Mesendoderm (in vitro differentiated cells): ENCODE measurements at regions not wholly inside any gene's neighbourhood (a gene's known extent, or its start where the extent isn't known, plus 50 kb on each side); places are given as distances from the start of the nearest gene placed in this dataset.
A peak's percentile ranks its signal among the peaks of the same experiment; 100 is the strongest.

Source experiments
- DNase-seq: peaks from one replicate; pipeline ENCODE4 v3.0.0; 2013
- H2AK5ac ChIP-seq: 2 replicates; pipeline ENCODE4 v1.6.1; 2013; ENCODE audit warnings: low read length, inconsistent platforms
- H2BK120ac ChIP-seq: 2 replicates; pipeline ENCODE4 v1.6.1; 2013; ENCODE audit warnings: low read depth, mild to moderate bottlenecking, low read length, moderate library complexity, mixed read lengths
- H2BK15ac ChIP-seq: replicated peaks from 2 replicates; pipeline ENCODE4 v1.6.1; 2013; ENCODE audit warnings: low read depth, mild to moderate bottlenecking, moderate library complexity
- H2BK5ac ChIP-seq: 2 replicates; pipeline ENCODE4 v1.6.1; 2013; ENCODE audit warnings: low read length, inconsistent platforms
- H3K18ac ChIP-seq: 2 replicates; pipeline ENCODE4 v1.6.1; 2013; ENCODE audit warnings: mild to moderate bottlenecking, low read length, mixed read lengths
- H3K23ac ChIP-seq: one replicate; pipeline ENCODE4 v1.6.1; 2013; ENCODE audit warnings: low read length
- H3K27ac ChIP-seq: 2 replicates; pipeline ENCODE4 v1.5.1; 2013; ENCODE audit warnings: low read depth, mild to moderate bottlenecking, inconsistent platforms, low read length, moderate library complexity
- H3K27me3 ChIP-seq: 2 replicates; pipeline ENCODE4 v1.6.1; 2013; ENCODE audit warnings: low read length, control low read depth, mild to moderate bottlenecking, inconsistent platforms; ENCODE audit not compliant: insufficient read depth, poor library complexity
- H3K36me3 ChIP-seq: 2 replicates; pipeline ENCODE4 v1.6.1; 2013; ENCODE audit warnings: low read length, inconsistent platforms; ENCODE audit not compliant: control insufficient read depth, insufficient read depth
- H3K4ac ChIP-seq: one replicate; pipeline ENCODE4 v1.6.1; 2013; ENCODE audit warnings: low read depth, mild to moderate bottlenecking, low read length, moderate library complexity
- H3K4me1 ChIP-seq: 2 replicates; pipeline ENCODE4 v1.6.1; 2013; ENCODE audit warnings: low read depth, low read length, inconsistent platforms; ENCODE audit not compliant: control insufficient read depth
- H3K4me2 ChIP-seq: 2 replicates; pipeline ENCODE4 v1.6.1; 2013; ENCODE audit warnings: low read length
- H3K4me3 ChIP-seq: 2 replicates; pipeline ENCODE4 v1.5.1; 2013; ENCODE audit warnings: mild to moderate bottlenecking, low read length
- H3K56ac ChIP-seq: one replicate; pipeline ENCODE4 v1.6.1; 2013; ENCODE audit warnings: low read length
- H3K79me1 ChIP-seq: 2 replicates; pipeline ENCODE4 v1.6.1; 2013; ENCODE audit warnings: low read length, inconsistent platforms
- H3K79me2 ChIP-seq: 2 replicates; pipeline ENCODE4 v1.6.1; 2013; ENCODE audit warnings: mild to moderate bottlenecking, low read length; ENCODE audit not compliant: control insufficient read depth, insufficient read depth
- H3K9ac ChIP-seq: 2 replicates; pipeline ENCODE4 v1.6.1; 2013; ENCODE audit warnings: low read length, inconsistent platforms
- H4K5ac ChIP-seq: one replicate; pipeline ENCODE4 v1.6.1; 2013; ENCODE audit warnings: low read length
- H4K8ac ChIP-seq: one replicate; pipeline ENCODE4 v1.6.1; 2013; ENCODE audit warnings: low read depth, mild to moderate bottlenecking, control low read depth, low read length, moderate library complexity
- WGBS: extraction: QIAGEN DNeasy Blood & Tissue Kit; methylation state at CpG from one replicate; pipeline ENCODE4 v1.1.7; 2013; ENCODE audit warnings: low lambda C conversion rate, missing lambda C conversion rate; ENCODE audit not compliant: insufficient coverage; ENCODE audit errors: extremely low coverage; 5-methylcytosine and 5-hydroxymethylcytosine counted together

GRCh38 chr10:61612450-61612849, 50.3 kb upstream of the CABCOCO1 start:
- Histone ChIP-seq H3K56ac (no peak overlapping the region), H3K27me3 (no peaks in the 10 kb centered on the region), H2BK5ac (no peak overlapping the region), H2AK5ac (no peak overlapping the region), H3K36me3 (no peaks in the 10 kb centered on the region), H3K18ac (no peak overlapping the region), H3K79me1 (no peaks in the 10 kb centered on the region), H3K4me3 (no peak overlapping the region), H3K27ac (no peak overlapping the region), H4K5ac (no peak overlapping the region), H2BK15ac (no peak overlapping the region), H3K79me2 (no peaks in the 10 kb centered on the region), H4K8ac (no peak overlapping the region), H3K4me2 (no peak overlapping the region), H3K9ac (no peak overlapping the region), H2BK120ac (no peak overlapping the region), H3K4me1 (no peaks in the 10 kb centered on the region), H3K4ac (no peak overlapping the region), H3K23ac (no peak overlapping the region)
- no CpG with 5 or more reads among the region's 3 CpGs for WGBS
- no peak for DNase-seq

- Histone ChIP-seq H3K56ac (no peak overlapping the region), H3K36me3 (no peaks in the 10 kb centered on the region), H3K4me1 (no peaks in the 10 kb centered on the region), H3K79me2 (no peaks in the 10 kb centered on the region), H3K79me1 (no peaks in the 10 kb centered on the region), H3K4me2 (no peak overlapping the region), H3K4me3 (no peak overlapping the region), H2BK5ac (no peak overlapping the region), H3K18ac (no peak overlapping the region), H3K9ac (no peak overlapping the region), H2BK15ac (no peak overlapping the region), H3K27ac (no peak overlapping the region), H3K27me3 (no peaks in the 10 kb centered on the region), H4K5ac (no peak overlapping the region), H4K8ac (no peak overlapping the region), H3K4ac (no peak overlapping the region), H2BK120ac (no peak overlapping the region), H2AK5ac (no peak overlapping the region), H3K23ac (no peak overlapping the region)
- WGBS, result no CpG with 5 or more reads among the region's 2 CpGs
- DNase-seq, result no peak
These were observed 50.7 kb upstream of the CABCOCO1 start for GRCh38 chr10:61612009-61612408.

- no peaks in the 10 kb centered on the region for H3K36me3 ChIP-seq
- WGBS, result no CpG with 5 or more reads among the region's 1 CpG
- no peak overlapping the region for H2BK15ac ChIP-seq
- no peak overlapping the region for H3K18ac ChIP-seq
- H3K9ac ChIP-seq, result no peak overlapping the region
- no peak for DNase-seq
- H4K8ac ChIP-seq, result no peak overlapping the region
- H3K27me3 ChIP-seq, result no peaks in the 10 kb centered on the region
- H3K4me3 ChIP-seq, result no peak overlapping the region
- H3K79me1 ChIP-seq, result no peaks in the 10 kb centered on the region
- no peak overlapping the region for H2BK5ac ChIP-seq
- no peak overlapping the region for H2BK120ac ChIP-seq
- no peak overlapping the region for H2AK5ac ChIP-seq
- no peaks in the 10 kb centered on the region for H3K4me1 ChIP-seq
- H3K23ac ChIP-seq, result no peak overlapping the region
- no peaks in the 10 kb centered on the region for H3K79me2 ChIP-seq
- H3K4me2 ChIP-seq, result no peak overlapping the region
- H3K4ac ChIP-seq, result no peak overlapping the region
- no peak overlapping the region for H3K56ac ChIP-seq
- no peak overlapping the region for H4K5ac ChIP-seq
- H3K27ac ChIP-seq, result no peak overlapping the region
These were observed 53.0 kb upstream of the CABCOCO1 start for GRCh38 chr10:61609701-61610100.

GRCh38 chr10:61608255-61609033, 54.3 kb upstream of the CABCOCO1 start:
- no peak overlapping the region for H3K18ac ChIP-seq
- H3K4ac ChIP-seq, result no peak overlapping the region
- no peak overlapping the region for H3K9ac ChIP-seq
- no peaks in the 10 kb centered on the region for H3K4me1 ChIP-seq
- H3K56ac ChIP-seq, result no peak overlapping the region
- no peak overlapping the region for H4K8ac ChIP-seq
- H3K79me2 ChIP-seq, result no peaks in the 10 kb centered on the region
- no peak overlapping the region for H3K23ac ChIP-seq
- DNase-seq, result no peak
- H2BK15ac ChIP-seq, result no peak overlapping the region
- H3K4me2 ChIP-seq, result no peak overlapping the region
- H4K5ac ChIP-seq, result no peak overlapping the region
- no peak overlapping the region for H2BK5ac ChIP-seq
- no CpG with 5 or more reads among the region's 8 CpGs for WGBS
- no peaks in the 10 kb centered on the region for H3K79me1 ChIP-seq
- H3K4me3 ChIP-seq, result no peak overlapping the region
- no peaks in the 10 kb centered on the region for H3K36me3 ChIP-seq
- H3K27me3 ChIP-seq, result no peaks in the 10 kb centered on the region
- no peak overlapping the region for H2AK5ac ChIP-seq
- H2BK120ac ChIP-seq, result no peak overlapping the region
- no peak overlapping the region for H3K27ac ChIP-seq

- Histone ChIP-seq H3K4me1 (no peaks in the 10 kb centered on the region), H3K27ac (no peak overlapping the region), H2BK5ac (no peak overlapping the region), H3K4ac (no peak overlapping the region), H3K4me3 (no peak overlapping the region), H4K8ac (no peak overlapping the region), H3K4me2 (no peak overlapping the region), H2AK5ac (no peak overlapping the region), H3K27me3 (no peaks in the 10 kb centered on the region), H3K18ac (no peak overlapping the region), H3K9ac (no peak overlapping the region), H3K79me2 (no peaks in the 10 kb centered on the region), H2BK120ac (no peak overlapping the region), H3K23ac (no peak overlapping the region), H3K36me3 (no peaks in the 10 kb centered on the region), H3K56ac (no peak overlapping the region), H3K79me1 (no peaks in the 10 kb centered on the region), H4K5ac (no peak overlapping the region), H2BK15ac (no peak overlapping the region)
- DNase-seq, result peak; percentile 18
- WGBS, result no CpG with 5 or more reads among the region's 5 CpGs
These were observed 55.5 kb upstream of the CABCOCO1 start for GRCh38 chr10:61606959-61607907.
